ENCODE measurements at regions not wholly inside any gene's neighbourhood (a gene's known extent, or its start where the extent isn't known, plus 50 kb on each side); places are given as distances from the start of the nearest gene placed in this dataset.
"Not testable (repeated sequence)": the region's sequence is repeated elsewhere in the genome, so short reads cannot be mapped to it uniquely, and the experiment has no call there.

DNA sequence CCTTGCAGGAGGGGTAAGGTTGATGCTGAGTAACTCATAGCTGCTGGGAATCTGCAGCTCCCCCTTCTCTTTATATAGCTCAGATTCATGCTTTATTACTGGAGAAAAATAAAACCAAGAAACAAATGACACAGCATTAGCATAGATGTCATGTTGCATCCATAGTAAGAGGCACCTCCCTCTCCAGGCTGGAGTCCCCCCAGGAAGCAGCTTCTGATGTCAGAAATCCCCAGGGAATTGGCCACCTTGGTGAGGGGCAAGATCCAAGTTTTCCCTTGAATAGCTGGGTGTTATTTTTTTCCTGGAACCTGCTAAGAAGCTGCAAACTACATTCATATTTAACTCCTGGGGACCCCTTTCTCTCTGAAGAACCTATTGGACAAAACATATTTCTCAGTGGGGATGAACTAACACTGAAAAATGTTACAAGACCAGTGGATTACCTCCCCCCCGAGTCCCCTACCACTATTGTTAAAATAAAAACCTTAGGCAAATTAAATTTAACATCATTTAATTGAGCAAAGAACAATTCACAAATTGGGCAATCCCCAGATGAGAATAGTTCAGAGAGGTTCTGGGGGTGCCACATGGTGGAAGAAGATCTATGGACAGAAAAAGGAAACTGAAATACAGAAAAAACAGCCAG is 163.7 kb upstream of the NAMPT start:
- no peaks in the 10 kb centered on the region for H3K36me3 ChIP-seq (ENCODE audit: control insufficient read depth in 2 of 2, insufficient read depth in 1 of 2, low read length in 2 of 2)
- ChIA-PET CTCF (interaction anchor here (1.7 kb wide), 1 partner anchor 14 kb away, joined by 10 read pairs; no protein-coding TSS in a partner anchor), POLR2A (no interaction called here)
- TF ChIP-seq ZIC2 (tag by site-specific recombination; IDR thresholded peaks at IDR 0.05) = no peak
- TF ChIP-seq ZBTB7A (tag by site-specific recombination; IDR thresholded peaks at IDR 0.05; ENCODE audit: low read depth) = no peak
- no peak for TF ChIP-seq ZBTB21 (tag by site-specific recombination; IDR thresholded peaks at IDR 0.05)
- TF ChIP-seq ZNF626 (tag by site-specific recombination; IDR thresholded peaks at IDR 0.05) = no peak
- TF ChIP-seq ZNF560 (tag by site-specific recombination; IDR thresholded peaks at IDR 0.05; ENCODE audit: borderline replicate concordance) = no peak
- TF ChIP-seq ZNF645 (tag by site-specific recombination; IDR thresholded peaks at IDR 0.05) = no peak
- H3K4me1 ChIP-seq (ENCODE audit: control insufficient read depth, insufficient read depth, low read length) = no peaks in the 10 kb centered on the region
- H3K4me3 ChIP-seq (ENCODE audit: low read depth, low read length) = no peak overlapping the region
- no peak overlapping the region for H3K27ac ChIP-seq (ENCODE audit: extremely low read depth, low read depth, low read length)
- no peaks in the 10 kb centered on the region for H3K9me3 ChIP-seq (ENCODE audit: control insufficient read depth, insufficient read depth, low read depth, low read length)

- TF ChIP-seq YY2 (tag by site-specific recombination; IDR thresholded peaks at IDR 0.05) (no peak), ZNF202 (tag by site-specific recombination; IDR thresholded peaks at IDR 0.05; ENCODE audit: borderline replicate concordance) (no peak), ZNF23 (tag by site-specific recombination; IDR thresholded peaks at IDR 0.05; ENCODE audit: borderline replicate concordance) (no peak), ZNF549 (tag by site-specific recombination; IDR thresholded peaks at IDR 0.05) (no peak), ZBTB8A (tag by site-specific recombination; IDR thresholded peaks at IDR 0.05) (no peak), ZSCAN23 (tag by site-specific recombination; IDR thresholded peaks at IDR 0.05) (no peak), ZNF76 (tag by site-specific recombination; IDR thresholded peaks at IDR 0.05; ENCODE audit: borderline replicate concordance, low read depth) (no peak), KLF8 (tag by site-specific recombination; IDR thresholded peaks at IDR 0.05) (no peak), ZNF701 (tag by site-specific recombination; IDR thresholded peaks at IDR 0.05) (no peak), ZNF366 (tag by site-specific recombination; conservative IDR thresholded peaks at IDR 0.05) (no peak)
- TF ChIP-seq, protein P1, sequence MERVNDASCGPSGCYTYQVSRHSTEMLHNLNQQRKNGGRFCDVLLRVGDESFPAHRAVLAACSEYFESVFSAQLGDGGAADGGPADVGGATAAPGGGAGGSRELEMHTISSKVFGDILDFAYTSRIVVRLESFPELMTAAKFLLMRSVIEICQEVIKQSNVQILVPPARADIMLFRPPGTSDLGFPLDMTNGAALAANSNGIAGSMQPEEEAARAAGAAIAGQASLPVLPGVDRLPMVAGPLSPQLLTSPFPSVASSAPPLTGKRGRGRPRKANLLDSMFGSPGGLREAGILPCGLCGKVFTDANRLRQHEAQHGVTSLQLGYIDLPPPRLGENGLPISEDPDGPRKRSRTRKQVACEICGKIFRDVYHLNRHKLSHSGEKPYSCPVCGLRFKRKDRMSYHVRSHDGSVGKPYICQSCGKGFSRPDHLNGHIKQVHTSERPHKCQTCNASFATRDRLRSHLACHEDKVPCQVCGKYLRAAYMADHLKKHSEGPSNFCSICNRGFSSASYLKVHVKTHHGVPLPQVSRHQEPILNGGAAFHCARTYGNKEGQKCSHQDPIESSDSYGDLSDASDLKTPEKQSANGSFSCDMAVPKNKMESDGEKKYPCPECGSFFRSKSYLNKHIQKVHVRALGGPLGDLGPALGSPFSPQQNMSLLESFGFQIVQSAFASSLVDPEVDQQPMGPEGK (tag by site-specific recombination; IDR thresholded peaks at IDR 0.05) = no peak
- no peak overlapping the region for H3K27ac ChIP-seq (ENCODE audit: extremely low read depth, low read depth, low read length)
- H3K36me3 ChIP-seq (ENCODE audit: control insufficient read depth in 2 of 2, insufficient read depth in 1 of 2, low read length in 2 of 2) = no peaks in the 10 kb centered on the region
- POLR2A ChIA-PET = no interaction called here
- CTCF ChIA-PET = interaction anchor here (1.7 kb wide), 1 partner anchor 15 kb away, joined by 10 read pairs; no protein-coding TSS in a partner anchor
- no peak overlapping the region for H3K4me3 ChIP-seq (ENCODE audit: low read depth, low read length)
- no peaks in the 10 kb centered on the region for H3K4me1 ChIP-seq (ENCODE audit: control insufficient read depth, insufficient read depth, low read length)
- H3K9me3 ChIP-seq (ENCODE audit: control insufficient read depth, insufficient read depth, low read depth, low read length) = no peaks in the 10 kb centered on the region
These were observed 162.6 kb upstream of the NAMPT start for GRCh38 chr7:106447318-106447847.

- H3K4me3 ChIP-seq (ENCODE audit: low read depth, low read length); POLR2A ChIA-PET; H3K27ac ChIP-seq (ENCODE audit: extremely low read depth, low read depth, low read length); H3K4me1 ChIP-seq (ENCODE audit: control insufficient read depth, insufficient read depth, low read length); H3K36me3 ChIP-seq (ENCODE audit: control insufficient read depth in 2 of 2, insufficient read depth in 1 of 2, low read length in 2 of 2); CTCF ChIA-PET; H3K9me3 ChIP-seq (ENCODE audit: control insufficient read depth, insufficient read depth, low read depth, low read length): not testable (repeated sequence)
These were observed 160.6 kb upstream of the NAMPT start for GRCh38 chr7:106445366-106445765.
